ENCODE measurements at regions not wholly inside any gene's neighbourhood (a gene's known extent, or its start where the extent isn't known, plus 50 kb on each side); places are given as distances from the start of the nearest gene placed in this dataset.

- no peak for DNase-seq (ENCODE audit: low read depth in 2 of 2)
These were observed 235.2 kb upstream of the TMPO start for GRCh38 chr12:98280152-98280551.

- DNase-seq (ENCODE audit: low read depth in 2 of 2), result no peak
These were observed 234.8 kb upstream of the TMPO start for GRCh38 chr12:98280621-98281020.

GRCh38 chr12:98291828-98292227, 223.6 kb upstream of the TMPO start:
- DNase-seq (ENCODE audit: low read depth in 2 of 2), result no peak

- no peak for DNase-seq (ENCODE audit: low read depth in 2 of 2)
These were observed 221.2 kb upstream of the TMPO start for GRCh38 chr12:98294051-98294805.

GRCh38 chr12:98295681-98296080, 219.7 kb upstream of the TMPO start:
- no peak for DNase-seq (ENCODE audit: low read depth in 2 of 2)

GRCh38 chr12:98296462-98297079, 218.8 kb upstream of the TMPO start:
- no peak for DNase-seq (ENCODE audit: low read depth in 2 of 2)

- DNase-seq (ENCODE audit: low read depth in 2 of 2), result no peak
These were observed 217.9 kb upstream of the TMPO start for GRCh38 chr12:98297538-98297937.

- no peak for DNase-seq (ENCODE audit: low read depth in 2 of 2)
These were observed 207.2 kb upstream of the TMPO start for GRCh38 chr12:98308141-98308540.

GRCh38 chr12:98317939-98318899, 197.2 kb upstream of the TMPO start:
- no peak for DNase-seq (ENCODE audit: low read depth in 2 of 2)

- DNase-seq (ENCODE audit: low read depth in 2 of 2), result no peak
These were observed 195.5 kb upstream of the TMPO start for GRCh38 chr12:98319716-98320425.

- no peak for DNase-seq (ENCODE audit: low read depth in 2 of 2)
These were observed 190.4 kb upstream of the TMPO start for GRCh38 chr12:98325003-98325402.

- DNase-seq (ENCODE audit: low read depth in 2 of 2), result no peak
These were observed 186.9 kb upstream of the TMPO start for GRCh38 chr12:98328467-98328866.

- no peak for DNase-seq (ENCODE audit: low read depth in 2 of 2)
These were observed 185.8 kb upstream of the TMPO start for GRCh38 chr12:98329589-98329988.

- no peak for DNase-seq (ENCODE audit: low read depth in 2 of 2)
These were observed 182.7 kb upstream of the TMPO start for GRCh38 chr12:98332642-98333041.

GRCh38 chr12:98334768-98335167, 180.6 kb upstream of the TMPO start:
- DNase-seq (ENCODE audit: low read depth in 2 of 2), result no peak

- no peak for DNase-seq (ENCODE audit: low read depth in 2 of 2)
These were observed 174.4 kb upstream of the TMPO start for GRCh38 chr12:98341026-98341425.

- no peak for DNase-seq (ENCODE audit: low read depth in 2 of 2)
These were observed 173.7 kb upstream of the TMPO start for GRCh38 chr12:98341732-98342131.

GRCh38 chr12:98343002-98343567, 172.3 kb upstream of the TMPO start:
- no peak for DNase-seq (ENCODE audit: low read depth in 2 of 2)

GRCh38 chr12:98344046-98344930, 171.1 kb upstream of the TMPO start:
- DNase-seq (ENCODE audit: low read depth in 2 of 2), result no peak

- DNase-seq (ENCODE audit: low read depth in 2 of 2), result no peak
These were observed 170.0 kb upstream of the TMPO start for GRCh38 chr12:98345308-98345876.

All from stimulated activated CD4-positive, alpha-beta T cell treated with anti-CD3 and anti-CD28 coated beads, Interleukin-4, amount 100 ng/mL, for 48 hours (primary cell).